Superior temporal gyrus (tissue), 1 donor: ENCODE measurements at regions not wholly inside any gene's neighbourhood (a gene's known extent, or its start where the extent isn't known, plus 50 kb on each side); places are given as distances from the start of the nearest gene placed in this dataset.
"Not testable (repeated sequence)": the region's sequence is repeated elsewhere in the genome, so short reads cannot be mapped to it uniquely, and the experiment has no call there.

Source experiments
- DNase-seq: peaks from one replicate; pipeline ENCODE4 v3.0.0-alpha.2; 2016; ENCODE audit errors: extremely low spot score

DNA sequence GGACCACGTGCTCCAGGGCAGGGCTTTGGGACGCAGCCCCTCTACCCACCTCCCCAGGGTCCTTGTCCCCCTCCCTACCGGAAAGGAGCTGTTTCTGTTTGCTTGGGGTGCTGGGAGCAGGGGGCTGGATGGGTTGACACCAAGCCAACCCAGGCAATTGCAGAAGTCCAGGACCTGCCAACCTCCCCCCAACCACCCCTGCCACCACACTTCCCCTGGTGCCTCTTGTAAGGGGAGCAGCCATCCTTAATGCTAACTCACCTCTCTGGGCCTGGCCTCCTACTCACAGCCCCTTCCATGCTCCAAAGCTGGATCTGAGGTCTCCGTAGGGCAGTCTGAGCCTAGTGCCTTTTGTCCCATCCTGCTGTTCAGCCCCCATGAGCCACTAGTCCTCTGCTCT, 631.9 kb downstream of the BCOR start:
- no peak for DNase-seq

DNA sequence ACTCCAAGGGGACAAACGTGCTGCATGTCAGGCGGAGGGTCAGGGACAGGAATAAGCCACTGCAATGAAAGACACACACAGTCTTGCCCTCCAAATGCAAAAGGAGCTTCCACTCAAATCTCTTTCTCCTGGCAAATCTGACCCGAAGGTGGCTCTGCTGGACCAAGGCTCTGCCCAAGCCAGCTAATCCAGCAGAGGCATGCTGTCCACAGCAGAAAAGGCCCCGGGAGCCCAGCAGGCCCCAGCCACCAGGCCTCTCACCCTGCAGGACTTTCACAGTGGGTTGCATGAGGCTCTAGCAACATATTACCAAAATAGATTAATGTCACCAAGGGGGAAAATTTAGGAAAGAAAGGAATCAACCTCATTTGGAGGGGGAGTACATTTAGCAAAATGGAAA, 628.6 kb downstream of the BCOR start:
- no peak for DNase-seq

DNA sequence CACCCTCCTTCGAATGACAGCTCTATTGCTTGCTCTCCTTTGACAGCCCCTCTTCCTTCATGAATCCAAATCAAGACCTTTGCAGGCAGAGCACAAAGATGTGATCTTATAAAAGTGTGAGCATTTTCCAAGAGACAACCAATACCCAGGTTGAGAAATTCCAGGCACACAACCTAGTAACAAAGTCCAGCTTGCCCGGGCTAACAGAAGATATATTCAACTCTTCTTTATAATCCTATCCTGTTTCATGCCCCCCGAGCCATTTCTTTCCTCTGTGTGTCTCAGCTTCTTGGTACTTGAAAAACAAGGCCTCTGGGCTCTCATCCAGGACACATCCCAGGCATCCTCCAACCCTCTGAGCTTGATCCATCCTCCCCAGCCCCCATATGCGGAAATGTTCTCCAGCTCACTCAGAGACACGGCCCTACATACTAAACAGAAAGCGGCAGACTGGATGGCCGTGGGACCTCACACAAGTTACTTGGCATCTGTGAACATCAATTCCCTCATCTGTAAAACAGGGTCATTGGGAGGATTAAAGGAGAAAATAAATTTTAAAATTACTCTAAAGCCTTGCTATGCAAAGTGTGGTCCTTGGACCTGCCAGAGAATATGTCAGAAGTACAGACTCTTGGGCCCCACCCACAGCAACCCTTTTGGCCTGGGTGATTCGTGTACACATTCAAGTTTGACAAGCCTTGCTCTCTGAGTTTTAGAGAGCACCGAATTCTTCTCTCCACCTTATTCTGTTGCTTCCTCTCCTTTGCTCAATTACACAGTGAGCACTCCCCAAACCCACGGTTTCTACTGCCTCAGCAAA, 627.0 kb downstream of the BCOR start:
- peak; percentile 12 for DNase-seq

DNA sequence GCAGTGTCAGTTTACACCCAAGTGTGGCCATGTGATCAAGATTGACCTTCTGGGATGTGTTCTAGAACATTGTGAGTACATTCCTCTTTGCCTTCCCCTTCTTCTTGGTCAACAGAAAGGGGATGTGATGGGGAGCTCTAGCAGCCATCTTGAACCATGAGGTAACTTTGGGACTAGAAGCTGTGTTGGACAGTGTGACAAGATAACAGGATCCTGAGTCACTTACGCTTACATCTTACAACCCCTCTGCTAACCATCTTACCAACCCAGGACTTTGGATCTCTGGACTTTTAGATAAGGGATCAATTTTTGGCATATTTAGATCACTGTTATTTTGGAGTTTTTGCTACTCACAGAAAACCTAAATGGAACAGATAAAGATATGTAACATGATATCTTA, 625.6 kb downstream of the BCOR start:
- DNase-seq, result no peak

DNA sequence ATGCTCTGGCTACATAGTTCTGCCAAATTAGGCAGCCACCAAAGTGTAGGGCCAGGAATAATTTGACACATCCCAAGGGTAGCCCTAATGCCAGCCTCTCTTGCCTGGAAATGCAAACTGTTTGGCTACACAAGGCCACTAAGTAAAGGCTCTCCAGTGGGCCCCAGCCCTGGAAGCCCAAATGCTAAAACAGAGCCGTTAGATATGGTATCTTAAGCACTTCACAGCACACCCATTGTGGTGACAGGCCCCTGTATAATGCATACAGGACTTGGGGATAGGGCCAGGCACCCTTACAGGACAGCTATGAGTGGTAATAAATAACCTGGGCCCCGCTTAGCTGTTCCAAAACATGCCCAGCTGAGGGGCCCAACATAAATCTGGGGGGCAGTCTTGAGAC, 623.9 kb downstream of the BCOR start:
- no peak for DNase-seq

DNA sequence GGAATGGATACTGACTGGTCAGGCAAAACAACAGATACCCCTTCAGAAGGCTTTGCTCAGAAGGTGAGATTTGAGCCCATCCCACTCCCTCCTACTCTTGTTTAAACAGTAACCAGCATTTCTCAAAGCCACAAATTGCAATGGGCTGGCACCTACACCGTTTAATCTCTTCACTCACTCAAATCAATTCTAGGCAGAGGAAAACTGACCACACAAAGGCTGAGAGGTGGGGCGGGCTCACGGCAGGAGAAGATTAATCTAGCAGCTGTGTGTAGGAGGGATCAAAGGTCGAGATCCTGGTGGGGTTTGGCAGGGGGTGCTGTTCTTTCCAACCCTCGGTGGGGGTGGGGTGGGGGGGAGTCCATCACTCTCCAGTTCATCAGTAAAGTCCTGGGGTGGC, 622.4 kb downstream of the BCOR start:
- no peak for DNase-seq

DNA sequence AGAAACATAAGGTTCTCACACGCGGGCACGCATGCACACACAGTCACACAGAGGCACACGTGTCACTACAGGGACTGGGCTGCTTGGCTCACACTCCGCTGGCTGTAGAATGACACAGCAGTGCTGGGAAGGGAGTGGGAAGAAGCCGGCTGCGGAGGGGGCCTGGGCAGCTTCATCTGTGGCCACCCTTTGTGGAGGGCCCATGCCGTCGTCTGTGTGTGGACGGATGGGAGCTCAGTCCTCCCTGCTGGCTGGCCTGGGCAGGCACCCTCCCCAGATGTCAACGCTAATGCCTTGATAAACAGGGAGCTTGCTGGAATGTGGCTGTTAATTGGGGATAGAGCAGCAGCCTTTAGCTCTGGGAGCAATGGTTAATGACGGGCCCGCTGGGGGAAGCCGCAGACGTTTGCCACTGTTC, 621.1 kb downstream of the BCOR start:
- DNase-seq, result no peak

DNA sequence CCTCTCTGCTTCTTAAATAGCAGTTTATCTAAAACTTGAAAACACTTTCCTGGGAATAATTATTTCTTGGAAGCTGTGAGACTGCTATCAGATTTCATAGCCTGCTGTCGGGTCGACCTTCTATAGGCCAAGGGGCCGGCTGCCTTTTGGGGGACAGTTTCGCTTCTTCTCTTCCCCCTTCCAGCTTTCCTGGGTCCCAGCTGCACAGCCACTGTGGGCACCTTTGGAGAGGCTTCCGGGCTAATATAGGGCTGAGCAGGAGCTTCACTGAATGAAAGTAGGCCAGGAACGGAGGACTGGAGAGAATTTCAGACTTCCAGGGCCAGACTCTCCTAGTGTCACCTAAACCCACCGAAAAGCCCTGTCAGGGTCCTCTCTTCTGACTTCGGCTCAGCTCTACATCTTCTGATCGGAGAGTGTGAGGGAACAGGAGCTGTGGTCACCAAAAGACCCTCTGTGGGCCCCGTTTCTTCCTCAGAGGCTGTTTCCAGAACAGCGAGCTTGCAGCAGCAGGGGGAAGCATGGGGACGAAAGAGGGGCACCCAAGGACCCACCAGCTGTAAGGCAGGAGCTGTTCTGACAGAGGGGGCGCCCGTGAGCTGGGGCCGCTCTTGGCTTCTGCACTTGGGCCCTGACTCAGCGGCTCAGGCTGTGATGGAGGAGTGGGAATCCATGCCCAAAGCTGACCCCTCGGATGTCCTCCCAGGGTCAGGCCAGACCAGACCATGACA, 620.6 kb downstream of the BCOR start:
- no peak for DNase-seq

DNA sequence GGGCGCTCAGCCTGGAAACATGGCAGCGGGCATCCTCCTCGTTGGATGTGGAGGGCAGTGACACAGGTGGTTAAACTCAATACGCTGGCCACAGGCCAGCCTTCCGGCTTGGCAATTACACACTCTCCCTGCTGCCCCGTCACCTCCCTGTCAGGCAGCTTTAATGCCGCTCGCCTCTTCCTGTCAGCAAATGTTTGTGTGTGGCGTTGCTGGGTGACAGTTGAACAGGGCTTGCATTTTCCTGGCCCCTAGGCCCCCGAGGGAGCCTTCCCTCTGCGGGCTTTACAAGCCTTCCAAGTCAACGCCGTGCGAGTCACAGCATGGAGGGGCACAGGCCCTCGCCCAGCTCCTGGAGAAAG, 620.0 kb downstream of the BCOR start:
- no peak for DNase-seq

DNA sequence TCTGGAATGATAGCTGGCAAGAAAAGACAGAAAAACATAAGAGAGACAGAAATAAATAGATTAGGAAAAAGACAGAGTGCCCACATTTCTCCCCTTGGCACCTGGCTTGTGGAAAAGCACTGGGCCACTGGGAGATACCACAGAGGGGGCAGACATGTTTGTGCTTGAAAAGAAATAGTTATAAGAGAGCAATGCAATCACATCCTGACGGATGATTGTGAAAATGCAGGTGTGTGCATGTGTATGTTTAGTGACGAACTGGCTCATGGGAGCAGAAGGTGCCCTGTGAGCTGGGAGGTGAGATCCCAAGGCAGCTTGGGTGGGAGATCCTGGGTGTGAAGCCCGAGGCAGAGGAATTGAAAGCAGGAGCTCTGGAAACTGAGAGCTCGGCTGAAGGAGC, 617.9 kb downstream of the BCOR start:
- DNase-seq, result no peak

DNA sequence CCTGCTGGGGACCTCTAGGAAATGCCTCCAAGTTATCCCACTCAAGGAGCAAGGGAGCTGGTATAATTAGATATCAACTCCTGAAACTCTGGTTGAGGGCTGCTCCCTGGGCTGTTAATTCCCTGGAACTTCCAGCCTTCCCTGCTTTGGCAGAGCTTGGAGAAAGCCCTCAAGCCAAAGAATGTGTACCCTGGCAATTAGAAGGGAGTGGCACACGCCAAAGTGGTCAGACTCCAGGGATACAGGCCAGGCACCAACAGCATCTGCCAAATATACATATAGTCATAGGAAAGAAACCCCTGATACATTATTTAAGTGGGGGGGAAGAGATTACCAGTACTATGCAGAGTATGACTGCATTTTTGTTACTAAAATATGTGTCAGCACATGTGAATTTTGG, 616.8 kb downstream of the BCOR start:
- DNase-seq, result no peak

DNA sequence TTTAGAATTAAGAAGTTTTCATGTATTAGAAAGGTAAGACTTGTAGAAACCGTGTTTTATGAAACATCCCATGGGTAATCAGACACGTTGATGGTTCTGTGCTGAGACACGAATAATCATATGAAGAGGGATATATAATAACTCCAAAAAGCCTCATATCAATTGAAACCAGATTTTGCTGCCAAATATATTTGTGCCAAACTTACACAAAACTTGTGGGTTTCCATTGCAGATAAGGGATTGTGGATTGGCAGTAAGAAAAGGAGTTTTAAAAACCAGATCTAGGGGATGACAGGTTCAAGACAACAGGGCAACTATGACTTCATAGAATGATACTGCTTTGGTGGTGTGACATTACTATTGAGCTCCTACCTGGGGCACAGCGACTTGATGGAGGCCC, 616.1 kb downstream of the BCOR start:
- DNase-seq, result no peak

DNA sequence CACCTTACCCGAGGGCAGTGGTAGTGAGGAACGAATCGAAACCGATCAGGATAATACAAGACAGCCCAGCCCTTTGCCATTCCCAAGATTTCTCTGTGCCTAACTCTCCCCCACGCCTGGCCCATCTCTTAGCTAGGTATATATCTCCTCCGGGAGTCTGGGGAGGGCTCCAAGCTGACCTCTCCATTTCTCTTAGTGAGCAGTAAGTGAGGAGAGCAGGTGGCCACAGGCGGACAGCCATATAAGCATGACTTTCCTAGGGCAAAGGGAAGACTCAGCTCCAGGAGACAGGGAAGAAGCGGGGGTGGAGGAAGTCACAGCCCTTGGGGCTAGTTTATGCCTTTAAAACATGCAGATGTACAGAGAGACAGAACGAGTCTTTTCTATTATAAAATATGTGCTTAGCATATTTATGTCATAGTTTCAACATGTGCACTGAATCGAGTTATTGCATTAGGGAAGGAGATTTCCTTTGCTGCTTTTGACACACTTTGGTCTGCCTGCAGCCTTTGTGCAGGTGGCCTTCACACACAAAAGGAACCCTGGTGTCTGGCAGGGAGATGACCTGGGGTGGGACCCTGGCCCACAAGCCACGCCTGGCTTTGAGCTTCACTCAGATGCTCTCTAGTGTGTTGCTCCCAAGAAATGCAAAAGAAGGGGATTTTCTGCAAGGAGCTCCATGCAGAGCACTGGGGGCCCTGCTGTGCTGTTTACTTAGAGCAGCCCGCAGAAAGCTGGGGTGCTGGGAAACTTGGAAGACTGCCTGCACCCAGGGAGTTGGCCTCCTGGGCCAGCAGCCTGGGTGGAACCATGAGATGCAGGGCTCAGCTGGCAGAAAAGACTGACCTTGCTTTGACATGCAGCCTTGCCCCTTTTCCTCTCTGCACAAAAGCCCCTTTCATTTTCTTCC, 613.3 kb downstream of the BCOR start:
- no peak for DNase-seq

DNA sequence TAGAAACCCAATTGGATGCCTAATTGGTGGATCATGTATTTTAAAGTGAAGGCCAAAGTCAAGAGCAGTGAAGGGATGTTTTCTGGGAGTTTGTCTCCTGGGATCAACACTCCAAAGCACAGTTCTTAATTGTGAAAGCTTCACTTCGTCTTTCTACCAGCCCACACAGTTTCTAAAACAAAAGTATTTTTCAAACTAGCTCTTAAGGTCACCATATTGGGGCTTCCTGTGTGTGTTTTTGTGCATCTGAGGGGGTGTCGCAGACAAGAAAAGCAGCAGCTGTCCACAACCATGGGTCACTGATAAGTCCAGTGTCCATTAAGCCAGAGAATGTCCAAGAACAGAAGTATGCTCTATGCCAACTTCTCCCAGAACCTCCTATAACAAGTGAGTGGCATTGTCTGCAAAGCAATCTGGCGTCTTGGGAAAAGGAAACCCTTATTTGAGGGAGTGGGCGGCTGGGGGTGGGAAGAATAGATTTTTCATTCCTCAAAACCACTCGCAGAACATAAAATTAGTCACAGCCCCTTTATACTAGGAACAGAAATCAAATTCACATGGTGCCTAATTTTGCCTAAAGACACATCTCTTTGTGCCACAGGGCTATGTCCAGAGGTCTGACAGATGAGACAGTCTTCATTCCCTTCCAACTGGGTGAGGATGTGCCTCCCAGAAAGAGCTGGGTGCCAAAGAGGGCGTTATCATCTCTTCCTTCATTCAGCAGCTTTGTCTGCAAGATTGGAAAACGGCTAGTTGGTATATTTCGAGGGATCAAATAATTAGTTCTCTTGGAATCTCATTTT, 610.4 kb downstream of the BCOR start:
- DNase-seq, result no peak

DNA sequence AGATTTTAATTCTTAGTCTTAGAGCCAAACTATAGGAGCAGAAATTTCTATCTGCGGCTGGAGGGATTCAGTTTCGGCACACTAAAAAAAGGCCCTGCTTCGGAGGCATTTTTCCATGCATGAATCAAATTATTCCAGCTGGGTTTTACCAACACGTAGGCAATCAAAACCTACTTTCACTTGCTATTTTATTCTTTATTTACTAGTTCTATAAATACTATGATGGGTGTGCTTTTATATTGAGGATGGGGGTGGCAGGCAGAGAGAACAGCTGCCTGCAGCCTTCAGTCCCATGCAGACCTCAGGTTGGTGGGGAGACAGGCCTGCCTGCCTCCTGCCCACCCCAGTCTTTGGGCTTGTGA, 609.8 kb downstream of the BCOR start:
- no peak for DNase-seq

DNA sequence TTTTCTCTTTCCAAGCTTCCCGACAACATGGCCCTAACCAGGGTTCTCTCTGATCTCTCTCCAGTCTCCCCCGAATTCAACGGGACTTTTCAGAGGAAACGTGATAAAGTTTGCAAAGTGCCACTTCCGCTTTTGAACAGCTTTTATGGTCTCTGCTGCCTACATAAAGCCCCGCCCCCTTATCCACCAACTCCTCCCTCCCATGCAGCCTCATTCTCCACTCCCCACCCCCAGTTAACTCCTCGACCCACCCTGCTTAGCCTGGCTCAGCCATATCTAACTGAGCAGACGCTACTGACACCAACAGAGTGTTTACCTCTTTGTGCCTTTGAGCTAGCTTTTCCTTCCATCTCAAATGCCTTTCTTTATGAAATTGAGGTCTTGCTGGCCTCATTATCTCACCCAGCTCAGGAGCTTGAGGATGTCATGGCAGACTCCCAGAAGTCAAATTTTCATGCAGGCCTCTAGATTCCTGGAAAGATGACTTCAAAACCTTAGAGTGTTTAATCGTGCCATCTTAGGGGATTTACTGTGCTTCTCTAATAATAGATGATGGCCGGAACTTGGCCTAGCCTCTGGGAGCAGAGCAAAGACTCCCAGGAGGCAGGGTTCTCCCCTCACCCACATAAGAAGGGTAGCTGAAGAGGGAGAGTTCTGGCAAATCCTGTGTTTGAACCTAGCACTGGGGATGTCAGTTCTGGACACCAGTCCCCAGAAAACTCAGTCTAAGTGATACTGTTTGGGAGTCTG, 606.0 kb downstream of the BCOR start:
- no peak for DNase-seq

DNA sequence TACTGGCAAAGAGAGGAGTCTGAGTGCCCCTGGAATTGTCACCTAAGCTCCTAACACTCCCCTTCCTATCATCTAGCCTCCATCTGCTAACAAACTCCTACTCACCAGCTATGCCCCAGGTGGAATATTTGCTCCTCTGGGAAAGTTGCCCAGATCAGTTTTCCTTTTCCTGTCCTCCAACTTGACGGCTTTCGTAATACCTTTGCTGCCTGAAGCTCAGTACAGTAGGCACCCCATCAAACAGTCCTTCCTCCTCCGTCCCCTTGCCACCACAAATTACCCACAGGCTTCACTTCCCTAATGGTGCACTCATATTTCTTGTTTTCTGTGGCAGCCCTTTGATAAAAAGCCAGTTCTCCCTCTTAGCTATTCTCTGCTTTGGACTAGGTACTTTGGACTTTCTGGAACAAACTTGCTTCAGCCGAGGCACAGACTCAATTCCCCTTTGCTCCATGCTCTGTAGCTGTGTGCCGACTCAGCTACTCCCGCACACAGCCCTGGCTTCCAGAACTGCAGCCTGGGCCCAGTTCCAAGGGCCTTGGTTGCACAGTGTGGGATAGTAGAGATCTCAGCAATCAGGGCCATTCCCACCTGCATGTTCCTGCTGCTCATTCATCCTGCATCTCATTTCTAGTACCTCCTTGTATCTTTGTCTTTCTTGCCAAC, 605.1 kb downstream of the BCOR start:
- DNase-seq, result no peak

DNA sequence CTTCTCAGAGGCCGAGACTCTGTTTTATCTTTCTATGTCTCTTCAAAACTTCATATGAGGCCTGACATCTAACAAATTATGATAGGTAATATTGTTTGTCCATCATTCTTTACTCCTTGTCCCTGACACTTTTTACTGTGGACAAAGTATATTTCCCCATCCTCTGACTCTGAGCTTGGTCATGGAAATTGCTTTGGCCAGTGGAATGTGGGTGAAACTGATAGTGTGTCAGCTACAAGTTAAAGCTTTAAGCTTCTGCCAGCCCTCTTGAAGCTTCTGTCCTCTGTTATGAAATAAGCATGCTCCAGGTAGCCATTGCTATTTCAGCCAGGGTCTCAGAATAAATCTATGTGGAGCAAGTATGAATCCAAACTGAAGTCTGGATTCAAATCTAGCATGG, 604.6 kb downstream of the BCOR start:
- no peak for DNase-seq

DNA sequence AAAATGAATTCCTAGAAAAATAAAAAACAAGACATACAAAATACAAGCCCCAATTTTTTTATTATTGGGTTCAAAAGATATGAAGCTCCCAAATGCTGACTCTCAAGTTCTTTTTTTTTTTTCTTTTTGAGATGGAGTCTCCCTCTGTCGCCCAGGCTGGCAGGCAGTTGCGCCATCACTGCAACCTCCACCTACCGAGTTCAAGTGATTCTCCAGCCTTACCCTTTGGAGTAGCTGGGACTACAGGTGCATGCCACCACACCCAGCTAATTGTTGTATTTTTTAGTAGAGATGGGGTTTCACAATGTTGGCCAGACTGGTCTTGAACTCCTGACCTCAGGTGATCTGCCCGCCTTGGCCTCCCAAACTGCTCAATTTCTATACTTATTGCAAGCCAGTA, 600.6 kb downstream of the BCOR start:
- DNase-seq, result not testable (repeated sequence)

DNA sequence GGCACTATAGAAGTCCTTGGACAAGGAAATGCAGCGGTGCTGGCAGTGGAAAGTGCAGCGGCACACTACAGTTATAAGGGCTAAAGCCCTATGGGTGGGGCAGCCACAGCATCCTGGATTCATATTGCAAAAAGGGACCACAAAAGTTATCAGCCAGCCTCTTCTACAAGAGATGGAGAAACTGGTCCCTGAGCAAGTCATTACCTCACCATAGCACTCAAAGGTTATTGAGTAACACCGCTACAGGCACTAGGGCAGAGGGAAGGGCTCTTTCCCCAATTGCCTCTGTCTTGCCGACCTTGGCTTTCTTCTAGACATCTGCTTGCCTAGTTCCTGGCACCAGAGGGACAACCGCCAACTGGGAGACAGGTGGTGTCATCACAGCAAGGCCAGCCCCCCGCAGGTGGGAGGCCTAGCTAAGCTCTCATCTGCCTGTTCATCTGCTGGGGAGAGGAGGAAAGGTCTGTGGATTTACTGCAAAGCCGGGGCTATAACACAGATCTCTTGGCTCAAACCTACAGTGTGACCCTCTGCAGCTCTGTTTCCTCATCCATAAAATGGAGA, 600.0 kb downstream of the BCOR start:
- DNase-seq, result no peak
